ENCODE measurements at regions not wholly inside any gene's neighbourhood (a gene's known extent, or its start where the extent isn't known, plus 50 kb on each side); places are given as distances from the start of the nearest gene placed in this dataset.
"Not testable (repeated sequence)": the region's sequence is repeated elsewhere in the genome, so short reads cannot be mapped to it uniquely, and the experiment has no call there.

DNA sequence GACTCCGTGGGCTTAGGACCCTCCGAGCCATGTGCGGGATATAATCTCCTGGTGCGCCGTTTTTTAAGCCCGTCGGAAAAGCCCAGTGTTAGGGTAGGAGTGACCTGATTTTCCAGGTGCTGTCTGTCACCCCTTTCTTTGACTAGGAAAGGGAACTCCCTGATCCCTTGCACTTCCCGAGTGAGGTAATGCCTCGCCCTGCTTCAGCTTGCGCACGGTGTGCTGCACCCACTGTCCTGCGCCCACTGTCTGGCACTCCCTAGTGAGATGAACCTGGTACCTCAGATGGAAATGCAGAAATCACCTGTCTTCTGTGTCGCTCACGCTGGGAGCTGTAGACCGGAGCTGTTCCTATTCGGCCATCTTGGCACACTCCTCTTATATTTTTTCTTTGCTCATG lies 95.1 kb upstream of the FRMD4B start:
- TF ChIP-seq, protein P1, sequence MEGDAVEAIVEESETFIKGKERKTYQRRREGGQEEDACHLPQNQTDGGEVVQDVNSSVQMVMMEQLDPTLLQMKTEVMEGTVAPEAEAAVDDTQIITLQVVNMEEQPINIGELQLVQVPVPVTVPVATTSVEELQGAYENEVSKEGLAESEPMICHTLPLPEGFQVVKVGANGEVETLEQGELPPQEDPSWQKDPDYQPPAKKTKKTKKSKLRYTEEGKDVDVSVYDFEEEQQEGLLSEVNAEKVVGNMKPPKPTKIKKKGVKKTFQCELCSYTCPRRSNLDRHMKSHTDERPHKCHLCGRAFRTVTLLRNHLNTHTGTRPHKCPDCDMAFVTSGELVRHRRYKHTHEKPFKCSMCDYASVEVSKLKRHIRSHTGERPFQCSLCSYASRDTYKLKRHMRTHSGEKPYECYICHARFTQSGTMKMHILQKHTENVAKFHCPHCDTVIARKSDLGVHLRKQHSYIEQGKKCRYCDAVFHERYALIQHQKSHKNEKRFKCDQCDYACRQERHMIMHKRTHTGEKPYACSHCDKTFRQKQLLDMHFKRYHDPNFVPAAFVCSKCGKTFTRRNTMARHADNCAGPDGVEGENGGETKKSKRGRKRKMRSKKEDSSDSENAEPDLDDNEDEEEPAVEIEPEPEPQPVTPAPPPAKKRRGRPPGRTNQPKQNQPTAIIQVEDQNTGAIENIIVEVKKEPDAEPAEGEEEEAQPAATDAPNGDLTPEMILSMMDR (IDR thresholded peaks at IDR 0.05): not testable (repeated sequence)
- not testable (repeated sequence) for TF ChIP-seq POLR2AphosphoS5, POLR2A (IDR thresholded peaks at IDR 0.05)

Data from breast epithelium (tissue), 3 donors.